ENCODE measurements at regions not wholly inside any gene's neighbourhood (a gene's known extent, or its start where the extent isn't known, plus 50 kb on each side); places are given as distances from the start of the nearest gene placed in this dataset.

GRCh38 chrX:127649011-127649410 lies 403.2 kb downstream of the ACTRT1 start:
- no peaks in the 10 kb centered on the region for H3K9me3 ChIP-seq (ENCODE audit: control extremely low read depth in 1 of 5, control insufficient read depth in 4 of 5, insufficient read depth in 2 of 5, low read depth in 1 of 5, low read length in 4 of 5)
- no peaks in the 10 kb centered on the region for H3K4me1 ChIP-seq (ENCODE audit: control extremely low read depth in 1 of 4, control insufficient read depth in 4 of 4, insufficient read depth in 4 of 4, low read length in 3 of 4)
- no peak overlapping the region for H3K4me3 ChIP-seq (ENCODE audit: control insufficient read depth in 1 of 7, extremely low read depth in 1 of 7, insufficient read depth in 4 of 7, low read depth in 2 of 7, low read length in 6 of 7)
- H3K36me3 ChIP-seq (ENCODE audit: control insufficient read depth in 4 of 4, insufficient read depth in 4 of 4, low read length in 3 of 4), result no peaks in the 10 kb centered on the region
- H3K27me3 ChIP-seq (replicated peaks in 2 of 5; ENCODE audit: control insufficient read depth in 4 of 5, insufficient read depth in 5 of 5, low read length in 4 of 5), result no peaks in the 10 kb centered on the region
- ChIA-PET CTCF (no interaction called here), POLR2A (no interaction called here)
- no peak overlapping the region for H3K27ac ChIP-seq (ENCODE audit: insufficient read depth in 1 of 2, low read depth in 1 of 2, low read length in 2 of 2, poor library complexity in 1 of 2, severe bottlenecking in 2 of 2)
- DNase-seq, result no peak
- WGBS (ENCODE audit: insufficient coverage), result 20% methylated on average over 1 of the region's 1 CpG

GRCh38 chrX:127621780-127622179 lies 430.4 kb downstream of the ACTRT1 start:
- no peak for DNase-seq
- no peaks in the 10 kb centered on the region for H3K36me3 ChIP-seq (ENCODE audit: control insufficient read depth in 4 of 4, insufficient read depth in 4 of 4, low read length in 3 of 4)
- CTCF ChIA-PET, result no interaction called here
- H3K27me3 ChIP-seq (replicated peaks in 2 of 5; ENCODE audit: control insufficient read depth in 4 of 5, insufficient read depth in 5 of 5, low read length in 4 of 5), result no peaks in the 10 kb centered on the region
- POLR2A ChIA-PET, result no interaction called here
- H3K27ac ChIP-seq (ENCODE audit: insufficient read depth in 1 of 2, low read depth in 1 of 2, low read length in 2 of 2, poor library complexity in 1 of 2, severe bottlenecking in 2 of 2), result no peak overlapping the region
- H3K4me1 ChIP-seq (ENCODE audit: control extremely low read depth in 1 of 4, control insufficient read depth in 4 of 4, insufficient read depth in 4 of 4, low read length in 3 of 4), result no peaks in the 10 kb centered on the region
- H3K4me3 ChIP-seq (ENCODE audit: control insufficient read depth in 1 of 7, extremely low read depth in 1 of 7, insufficient read depth in 4 of 7, low read depth in 2 of 7, low read length in 6 of 7), result no peak overlapping the region
- no CpG with 5 or more reads among the region's 5 CpGs for WGBS (ENCODE audit: insufficient coverage)
- no peaks in the 10 kb centered on the region for H3K9me3 ChIP-seq (ENCODE audit: control extremely low read depth in 1 of 5, control insufficient read depth in 4 of 5, insufficient read depth in 2 of 5, low read depth in 1 of 5, low read length in 4 of 5)

GRCh38 chrX:127606590-127606989 lies 445.6 kb downstream of the ACTRT1 start:
- ChIA-PET CTCF (no interaction called here), POLR2A (no interaction called here)
- 75% methylated on average over 1 of the region's 1 CpG for WGBS (ENCODE audit: insufficient coverage)
- H3K36me3 ChIP-seq (ENCODE audit: control insufficient read depth in 4 of 4, insufficient read depth in 4 of 4, low read length in 3 of 4), result no peaks in the 10 kb centered on the region
- no peak overlapping the region for H3K27ac ChIP-seq (ENCODE audit: insufficient read depth in 1 of 2, low read depth in 1 of 2, low read length in 2 of 2, poor library complexity in 1 of 2, severe bottlenecking in 2 of 2)
- no peak for DNase-seq
- H3K27me3 ChIP-seq (replicated peaks in 2 of 5; ENCODE audit: control insufficient read depth in 4 of 5, insufficient read depth in 5 of 5, low read length in 4 of 5), result no peaks in the 10 kb centered on the region
- no peaks in the 10 kb centered on the region for H3K9me3 ChIP-seq (ENCODE audit: control extremely low read depth in 1 of 5, control insufficient read depth in 4 of 5, insufficient read depth in 2 of 5, low read depth in 1 of 5, low read length in 4 of 5)
- no peaks in the 10 kb centered on the region for H3K4me1 ChIP-seq (ENCODE audit: control extremely low read depth in 1 of 4, control insufficient read depth in 4 of 4, insufficient read depth in 4 of 4, low read length in 3 of 4)
- H3K4me3 ChIP-seq (ENCODE audit: control insufficient read depth in 1 of 7, extremely low read depth in 1 of 7, insufficient read depth in 4 of 7, low read depth in 2 of 7, low read length in 6 of 7), result no peak overlapping the region

GRCh38 chrX:127596882-127597281 lies 455.3 kb downstream of the ACTRT1 start:
- Histone ChIP-seq H3K27me3 (replicated peaks in 2 of 5; ENCODE audit: control insufficient read depth in 4 of 5, insufficient read depth in 5 of 5, low read length in 4 of 5) (no peaks in the 10 kb centered on the region), H3K27ac (ENCODE audit: insufficient read depth in 1 of 2, low read depth in 1 of 2, low read length in 2 of 2, poor library complexity in 1 of 2, severe bottlenecking in 2 of 2) (no peak overlapping the region), H3K9me3 (ENCODE audit: control extremely low read depth in 1 of 5, control insufficient read depth in 4 of 5, insufficient read depth in 2 of 5, low read depth in 1 of 5, low read length in 4 of 5) (no peaks in the 10 kb centered on the region), H3K36me3 (ENCODE audit: control insufficient read depth in 4 of 4, insufficient read depth in 4 of 4, low read length in 3 of 4) (no peaks in the 10 kb centered on the region), H3K4me1 (ENCODE audit: control extremely low read depth in 1 of 4, control insufficient read depth in 4 of 4, insufficient read depth in 4 of 4, low read length in 3 of 4) (no peaks in the 10 kb centered on the region), H3K4me3 (ENCODE audit: control insufficient read depth in 1 of 7, extremely low read depth in 1 of 7, insufficient read depth in 4 of 7, low read depth in 2 of 7, low read length in 6 of 7) (no peak overlapping the region)
- ChIA-PET CTCF (no interaction called here), POLR2A (no interaction called here)
- 75% methylated on average over 1 of the region's 1 CpG for WGBS (ENCODE audit: insufficient coverage)
- no peak for DNase-seq

GRCh38 chrX:127578395-127578794 lies 473.8 kb downstream of the ACTRT1 start:
- ChIA-PET CTCF (no interaction called here), POLR2A (no interaction called here)
- Histone ChIP-seq H3K4me3 (ENCODE audit: control insufficient read depth in 1 of 7, extremely low read depth in 1 of 7, insufficient read depth in 4 of 7, low read depth in 2 of 7, low read length in 6 of 7) (no peak overlapping the region), H3K36me3 (ENCODE audit: control insufficient read depth in 4 of 4, insufficient read depth in 4 of 4, low read length in 3 of 4) (no peaks in the 10 kb centered on the region), H3K9me3 (ENCODE audit: control extremely low read depth in 1 of 5, control insufficient read depth in 4 of 5, insufficient read depth in 2 of 5, low read depth in 1 of 5, low read length in 4 of 5) (peaks cover 0 to 13% (median 7%) of the 10 kb centered on the region in 5 experiments), H3K27ac (ENCODE audit: insufficient read depth in 1 of 2, low read depth in 1 of 2, low read length in 2 of 2, poor library complexity in 1 of 2, severe bottlenecking in 2 of 2) (no peak overlapping the region), H3K4me1 (ENCODE audit: control extremely low read depth in 1 of 4, control insufficient read depth in 4 of 4, insufficient read depth in 4 of 4, low read length in 3 of 4) (no peaks in the 10 kb centered on the region), H3K27me3 (replicated peaks in 2 of 5; ENCODE audit: control insufficient read depth in 4 of 5, insufficient read depth in 5 of 5, low read length in 4 of 5) (no peaks in the 10 kb centered on the region)
- 100% methylated on average over 1 of the region's 1 CpG for WGBS (ENCODE audit: insufficient coverage)
- DNase-seq, result no peak

- no peaks in the 10 kb centered on the region for H3K27me3 ChIP-seq (replicated peaks in 2 of 5; ENCODE audit: control insufficient read depth in 4 of 5, insufficient read depth in 5 of 5, low read length in 4 of 5)
- no peaks in the 10 kb centered on the region for H3K4me1 ChIP-seq (ENCODE audit: control extremely low read depth in 1 of 4, control insufficient read depth in 4 of 4, insufficient read depth in 4 of 4, low read length in 3 of 4)
- no peak overlapping the region for H3K27ac ChIP-seq (ENCODE audit: insufficient read depth in 1 of 2, low read depth in 1 of 2, low read length in 2 of 2, poor library complexity in 1 of 2, severe bottlenecking in 2 of 2)
- peaks cover 0 to 13% (median 7%) of the 10 kb centered on the region in 5 experiments for H3K9me3 ChIP-seq (ENCODE audit: control extremely low read depth in 1 of 5, control insufficient read depth in 4 of 5, insufficient read depth in 2 of 5, low read depth in 1 of 5, low read length in 4 of 5)
- ChIA-PET CTCF (no interaction called here), POLR2A (no interaction called here)
- H3K36me3 ChIP-seq (ENCODE audit: control insufficient read depth in 4 of 4, insufficient read depth in 4 of 4, low read length in 3 of 4), result no peaks in the 10 kb centered on the region
- DNase-seq, result no peak
- WGBS (ENCODE audit: insufficient coverage), result 87% methylated on average over 5 of the region's 6 CpGs
- H3K4me3 ChIP-seq (ENCODE audit: control insufficient read depth in 1 of 7, extremely low read depth in 1 of 7, insufficient read depth in 4 of 7, low read depth in 2 of 7, low read length in 6 of 7), result no peak overlapping the region
These were observed 474.3 kb downstream of the ACTRT1 start for GRCh38 chrX:127577884-127578283.

- ChIA-PET POLR2A (no interaction called here), CTCF (no interaction called here)
- DNase-seq, result no peak
- H3K4me1 ChIP-seq (ENCODE audit: control extremely low read depth in 1 of 4, control insufficient read depth in 4 of 4, insufficient read depth in 4 of 4, low read length in 3 of 4), result peaks cover 0 to 6% (median 6%) of the 10 kb centered on the region in 4 experiments
- H3K27ac ChIP-seq (ENCODE audit: insufficient read depth in 1 of 2, low read depth in 1 of 2, low read length in 2 of 2, poor library complexity in 1 of 2, severe bottlenecking in 2 of 2), result no peak overlapping the region
- 84% methylated on average over 3 of the region's 7 CpGs for WGBS (ENCODE audit: insufficient coverage)
- H3K9me3 ChIP-seq (ENCODE audit: control extremely low read depth in 1 of 5, control insufficient read depth in 4 of 5, insufficient read depth in 2 of 5, low read depth in 1 of 5, low read length in 4 of 5), result peaks cover 0 to 13% (median 7%) of the 10 kb centered on the region in 5 experiments
- no peak overlapping the region for H3K4me3 ChIP-seq (ENCODE audit: control insufficient read depth in 1 of 7, extremely low read depth in 1 of 7, insufficient read depth in 4 of 7, low read depth in 2 of 7, low read length in 6 of 7)
- H3K36me3 ChIP-seq (ENCODE audit: control insufficient read depth in 4 of 4, insufficient read depth in 4 of 4, low read length in 3 of 4), result no peaks in the 10 kb centered on the region
- H3K27me3 ChIP-seq (replicated peaks in 2 of 5; ENCODE audit: control insufficient read depth in 4 of 5, insufficient read depth in 5 of 5, low read length in 4 of 5), result no peaks in the 10 kb centered on the region
These were observed 477.4 kb downstream of the ACTRT1 start for GRCh38 chrX:127574829-127575228.
